ENCODE measurements at regions not wholly inside any gene's neighbourhood (a gene's known extent, or its start where the extent isn't known, plus 50 kb on each side); places are given as distances from the start of the nearest gene placed in this dataset.

- TF ChIP-seq HNF4A (conservative IDR thresholded peaks at IDR 0.05) (no peak), JUND (IDR thresholded peaks at IDR 0.05) (no peak), YY1 (IDR thresholded peaks at IDR 0.05) (no peak), CTCF (IDR thresholded peaks at IDR 0.05; ENCODE audit: low read depth, low read length, missing input control) (no peak), HNF4G (IDR thresholded peaks at IDR 0.05) (no peak)
Observed at GRCh38 chr4:185079271-185079905, 61.1 kb downstream of the HELT start (continued).

DNA sequence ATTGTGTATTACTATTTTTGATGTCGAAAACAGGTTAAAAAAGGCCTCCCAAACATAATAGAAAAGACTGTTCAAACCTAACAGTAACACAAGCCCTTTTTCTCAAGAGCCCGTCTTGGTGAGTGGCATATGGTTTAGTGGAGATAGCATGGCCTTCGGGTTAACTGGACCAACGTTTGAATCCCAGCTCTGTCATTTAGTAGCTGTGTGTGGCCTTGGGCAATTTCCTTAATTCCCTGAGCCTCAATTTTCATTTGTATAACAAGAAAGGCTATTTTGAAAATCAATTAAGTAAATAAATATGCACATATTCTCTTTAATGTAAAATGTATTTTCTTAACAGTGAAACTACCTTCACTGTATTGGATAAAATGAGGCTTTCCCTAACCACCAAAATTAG is 62.3 kb downstream of the HELT start:
- H3K4me1 ChIP-seq (ENCODE audit: control insufficient read depth in 4 of 4, insufficient read depth in 4 of 4, low read length in 3 of 4) = no peaks in the 10 kb centered on the region
- no peaks in the 10 kb centered on the region for H3K36me3 ChIP-seq (ENCODE audit: control insufficient read depth in 4 of 4, insufficient read depth in 3 of 4, low read depth in 1 of 4, low read length in 3 of 4)
- 84% methylated on average over 4 of the region's 4 CpGs for WGBS
- no peaks in the 10 kb centered on the region for H3K9me3 ChIP-seq (ENCODE audit: control insufficient read depth in 4 of 4, low read length in 3 of 4)
- no peaks in the 10 kb centered on the region for H3K27me3 ChIP-seq (ENCODE audit: control insufficient read depth in 4 of 4, insufficient read depth in 4 of 4, low read length in 3 of 4)
- no peak overlapping the region for H3K4me3 ChIP-seq (ENCODE audit: low read depth in 1 of 3, low read length in 3 of 3)
- no peak overlapping the region for H3K27ac ChIP-seq (ENCODE audit: low read depth in 1 of 2, low read length in 2 of 2)
- TF ChIP-seq EGR1 (IDR thresholded peaks at IDR 0.05; ENCODE audit: low read depth in 2 of 2) (no peak), SP1 (IDR thresholded peaks at IDR 0.05) (no peak), CTCF (IDR thresholded peaks at IDR 0.05; ENCODE audit: low read depth, low read length, missing input control) (no peak), FOXA1 (IDR thresholded peaks at IDR 0.05) (no peak), FOXA2 (IDR thresholded peaks at IDR 0.05) (no peak), GABPA (IDR thresholded peaks at IDR 0.05 in 1 of 2, conservative IDR thresholded peaks at IDR 0.05 in 1 of 2) (no peak), REST (IDR thresholded peaks at IDR 0.05) (no peak), JUND (IDR thresholded peaks at IDR 0.05) (no peak), ATF3 (IDR thresholded peaks at IDR 0.05) (no peak), ZBTB33 (IDR thresholded peaks at IDR 0.05) (no peak), RAD21 (IDR thresholded peaks at IDR 0.05) (no peak)
- TF ChIP-seq, protein P1, sequence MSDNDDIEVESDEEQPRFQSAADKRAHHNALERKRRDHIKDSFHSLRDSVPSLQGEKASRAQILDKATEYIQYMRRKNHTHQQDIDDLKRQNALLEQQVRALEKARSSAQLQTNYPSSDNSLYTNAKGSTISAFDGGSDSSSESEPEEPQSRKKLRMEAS (IDR thresholded peaks at IDR 0.05) = no peak
- no peak overlapping the region for H3K9ac ChIP-seq (ENCODE audit: low read depth in 1 of 2, low read length in 2 of 2)
- no peak for DNase-seq (ENCODE audit: low spot score)
